ENCODE measurements at regions not wholly inside any gene's neighbourhood (a gene's known extent, or its start where the extent isn't known, plus 50 kb on each side); places are given as distances from the start of the nearest gene placed in this dataset.

DNA sequence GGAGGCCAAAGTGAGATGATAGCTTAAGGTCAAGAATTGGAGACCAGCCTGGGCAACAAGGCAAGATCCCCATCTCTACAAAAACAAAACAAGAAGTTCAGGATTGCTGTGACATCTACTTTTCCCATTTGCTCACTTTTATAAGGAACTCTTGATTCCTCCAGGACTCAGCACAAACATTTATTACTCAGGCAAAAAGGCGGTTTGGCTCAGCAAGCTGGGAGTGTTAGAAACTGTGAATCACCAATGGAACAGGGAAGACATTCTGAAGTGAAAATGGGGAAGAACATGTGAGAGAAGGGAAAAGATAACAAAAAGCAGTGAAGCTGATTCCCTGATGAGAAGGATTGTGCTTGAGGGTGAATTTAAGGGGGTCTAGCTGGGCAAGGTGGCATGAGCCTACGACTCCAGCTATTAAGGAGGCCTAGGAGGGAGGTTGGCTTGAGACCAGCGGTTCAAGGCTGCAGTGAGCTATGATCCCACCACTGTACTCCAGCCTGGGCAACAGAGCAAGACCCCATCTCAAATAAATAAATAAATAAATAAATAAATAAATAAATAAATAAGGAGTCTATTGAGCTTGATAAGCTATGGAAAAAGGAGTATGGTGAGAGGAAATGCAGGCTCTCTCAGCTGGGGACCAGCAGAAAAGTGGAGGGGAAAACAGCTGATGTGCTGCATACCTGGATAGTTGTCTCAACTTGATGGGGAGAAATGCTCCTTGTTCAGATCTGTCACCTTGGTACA, 65.4 kb upstream of the HDDC2 start (continued):
- TF ChIP-seq BACH1 (IDR thresholded peaks at IDR 0.05; ENCODE audit: low read length) (no peak), CEBPB (IDR thresholded peaks at IDR 0.05; ENCODE audit: low read depth, low read length) (no peak)

Data from H1 (cell line).